HEK293T (cell line): ENCODE measurements at regions not wholly inside any gene's neighbourhood (a gene's known extent, or its start where the extent isn't known, plus 50 kb on each side); places are given as distances from the start of the nearest gene placed in this dataset.
"Not testable (repeated sequence)": the region's sequence is repeated elsewhere in the genome, so short reads cannot be mapped to it uniquely, and the experiment has no call there.

Experiments used
- CTCF ChIA-PET: fragments of 350-600 bp; formaldehyde crosslinking; extraction: SDS; loops from one replicate; lab custom pipeline; 2021; ENCODE audit warnings: antibody characterized with exemption, inconsistent platforms; lab: Yijun Ruan, JAX
- POLR2A ChIA-PET: fragments of 350-600 bp; formaldehyde crosslinking; extraction: SDS; loops from one replicate; lab custom pipeline; 2020; ENCODE audit warnings: antibody characterized with exemption, inconsistent platforms; lab: Yijun Ruan, JAX
- DNase-seq: peaks from one replicate; pipeline ENCODE4 v3.0.0; 2012; ENCODE audit warnings: mixed read lengths; ENCODE audit errors: extremely low spot score
- ARNT ChIP-seq: fragments of 450-650 bp; IDR thresholded peaks from 2 replicates; pipeline ENCODE4 v1.6.1; 2017; ENCODE audit warnings: mild to moderate bottlenecking
- BHLHE40 ChIP-seq: fragments of 450-650 bp; IDR thresholded peaks from 2 replicates; pipeline ENCODE4 v1.6.1; 2016; ENCODE audit warnings: mild to moderate bottlenecking, moderate library complexity, borderline replicate concordance
- CTBP1 ChIP-seq: fragments of 450-650 bp; IDR thresholded peaks from 2 replicates; pipeline ENCODE4 v1.6.1; 2016; ENCODE audit warnings: borderline replicate concordance
- ELF4 ChIP-seq: fragments of 450-650 bp; IDR thresholded peaks from 2 replicates; pipeline ENCODE4 v1.6.1; 2017; ENCODE audit warnings: antibody characterized with exemption
- FOXA1 ChIP-seq: fragments of 450-650 bp; IDR thresholded peaks from 2 replicates; pipeline ENCODE4 v1.6.1; 2016; ENCODE audit warnings: mild to moderate bottlenecking
- FOXK2 ChIP-seq: fragments of 450-650 bp; IDR thresholded peaks from 2 replicates; pipeline ENCODE4 v1.6.1; 2016; ENCODE audit warnings: mild to moderate bottlenecking
- FOXM1 ChIP-seq: fragments of 450-650 bp; IDR thresholded peaks from 2 replicates; pipeline ENCODE4 v1.6.1; 2017; ENCODE audit warnings: mild to moderate bottlenecking, borderline replicate concordance
- HDGF ChIP-seq: fragments of 450-650 bp; IDR thresholded peaks from 2 replicates; pipeline ENCODE4 v1.6.1; 2017; ENCODE audit warnings: antibody characterized with exemption, borderline replicate concordance
- L3MBTL2 ChIP-seq: fragments of 450-650 bp; conservative IDR thresholded peaks from 2 replicates; pipeline ENCODE4 v1.6.1; 2016; ENCODE audit warnings: mild to moderate bottlenecking
- LEF1 ChIP-seq: fragments of 450-650 bp; IDR thresholded peaks from 2 replicates; pipeline ENCODE4 v1.6.1; 2017; ENCODE audit warnings: mild to moderate bottlenecking, borderline replicate concordance
- NFRKB ChIP-seq: fragments of 450-650 bp; IDR thresholded peaks from 2 replicates; pipeline ENCODE4 v1.6.1; 2016; ENCODE audit warnings: mild to moderate bottlenecking, moderate library complexity
- SP1 ChIP-seq: fragments of 450-650 bp; IDR thresholded peaks from 2 replicates; pipeline ENCODE4 v1.6.1; 2017
- SUZ12 ChIP-seq: fragments of 450-650 bp; IDR thresholded peaks from 2 replicates; pipeline ENCODE4 v1.6.1; 2016; ENCODE audit warnings: mild to moderate bottlenecking
- TARDBP ChIP-seq: fragments of 450-650 bp; IDR thresholded peaks from 2 replicates; pipeline ENCODE4 v1.6.1; 2016
- ZNF384 ChIP-seq: fragments of 450-650 bp; IDR thresholded peaks from 2 replicates; pipeline ENCODE4 v1.6.1; 2016
- TF ChIP-seq, protein P1 (sequence below): fragments of 450-650 bp; IDR thresholded peaks from 2 replicates; pipeline ENCODE4 v1.6.1; 2016

DNA sequence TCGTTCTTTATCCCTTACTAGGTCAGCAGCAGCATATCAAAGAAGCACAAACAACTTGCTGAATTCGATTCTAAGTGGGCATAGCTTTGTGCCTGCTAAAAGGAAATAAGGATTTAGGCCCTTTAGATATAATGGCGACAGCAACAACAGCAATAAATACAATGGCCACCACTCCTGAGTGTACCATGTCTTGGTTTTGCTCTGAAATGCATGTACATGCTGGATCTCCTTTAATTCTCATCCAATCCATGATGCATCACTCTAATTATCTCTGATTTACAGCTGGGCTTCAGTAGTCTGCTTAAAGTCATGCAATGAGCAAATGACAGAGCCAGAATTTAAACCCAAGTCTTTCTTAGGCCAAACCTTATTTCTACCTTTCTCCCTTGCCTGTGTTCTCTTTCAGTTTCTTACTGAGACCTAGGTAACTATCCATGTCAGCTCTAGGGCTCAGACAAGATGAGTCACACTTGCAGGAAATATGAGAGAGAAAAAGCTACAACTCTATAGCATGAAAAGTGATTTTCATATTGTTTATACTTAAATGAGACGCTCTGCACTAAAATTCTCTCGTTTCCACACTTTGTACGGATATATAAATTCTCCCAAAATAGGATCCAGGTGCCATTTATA, 111.8 kb downstream of the HMHB1 start:
- TF ChIP-seq FOXA1: no peak
- TF ChIP-seq, protein P1, sequence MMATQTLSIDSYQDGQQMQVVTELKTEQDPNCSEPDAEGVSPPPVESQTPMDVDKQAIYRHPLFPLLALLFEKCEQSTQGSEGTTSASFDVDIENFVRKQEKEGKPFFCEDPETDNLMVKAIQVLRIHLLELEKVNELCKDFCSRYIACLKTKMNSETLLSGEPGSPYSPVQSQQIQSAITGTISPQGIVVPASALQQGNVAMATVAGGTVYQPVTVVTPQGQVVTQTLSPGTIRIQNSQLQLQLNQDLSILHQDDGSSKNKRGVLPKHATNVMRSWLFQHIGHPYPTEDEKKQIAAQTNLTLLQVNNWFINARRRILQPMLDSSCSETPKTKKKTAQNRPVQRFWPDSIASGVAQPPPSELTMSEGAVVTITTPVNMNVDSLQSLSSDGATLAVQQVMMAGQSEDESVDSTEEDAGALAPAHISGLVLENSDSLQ: no peak
- no peak for TF ChIP-seq TARDBP
- no peak for DNase-seq
- ChIA-PET POLR2A (no interaction called here), CTCF (interaction anchor here (1.0 kb wide), 1 partner anchor 56 kb away, joined by 8 read pairs; no protein-coding TSS in a partner anchor)

- no peak for TF ChIP-seq SUZ12
- TF ChIP-seq LEF1: no peak
- no peak for TF ChIP-seq CTBP1
- TF ChIP-seq NFRKB: no peak
- TF ChIP-seq FOXK2: no peak
- TF ChIP-seq SP1: no peak
- no peak for TF ChIP-seq FOXM1
- no peak for TF ChIP-seq ARNT
- no peak for TF ChIP-seq BHLHE40
- TF ChIP-seq TARDBP: no peak
- TF ChIP-seq L3MBTL2: no peak
- TF ChIP-seq FOXA1: no peak
- TF ChIP-seq, protein P1: no peak
- no peak for TF ChIP-seq ZNF384
- no peak for TF ChIP-seq ELF4
- no peak for TF ChIP-seq HDGF
- ChIA-PET POLR2A (no interaction called here), CTCF (no interaction called here)
- no peak for DNase-seq
Observed at GRCh38 chr5:143924311-143924978, 112.5 kb downstream of the HMHB1 start.

GRCh38 chr5:143924979-143925325, 113.0 kb downstream of the HMHB1 start:
- POLR2A ChIA-PET, CTCF ChIA-PET, DNase-seq: not testable (repeated sequence)

DNA sequence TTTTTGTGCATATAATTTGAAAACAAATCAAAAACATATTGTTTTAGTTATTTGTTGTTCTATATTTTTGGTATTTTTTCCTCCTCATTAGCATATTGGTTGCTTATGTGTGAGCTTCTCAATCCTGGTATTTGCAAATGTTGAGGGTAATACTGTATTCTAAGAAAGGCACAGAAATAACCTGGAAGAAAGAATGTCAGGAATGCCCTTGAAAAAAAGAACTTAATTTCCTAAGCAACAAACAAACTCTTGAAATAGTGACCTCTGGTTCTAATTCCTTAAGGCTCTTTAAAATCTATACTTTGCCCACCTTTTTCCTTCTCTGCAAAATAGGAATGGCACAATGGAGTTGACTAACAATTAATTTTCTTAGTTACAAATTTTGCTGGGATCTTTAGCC, 117.5 kb downstream of the HMHB1 start:
- CTCF ChIA-PET: interaction anchor here (0.7 kb wide), 1 partner anchor 1225 kb away, joined by 3 read pairs; no protein-coding TSS in a partner anchor

GRCh38 chr5:143930561-143930960, 118.6 kb downstream of the HMHB1 start:
- ChIA-PET POLR2A (no interaction called here), CTCF (no interaction called here)
- DNase-seq: no peak
- TF ChIP-seq FOXM1: no peak
- no peak for TF ChIP-seq TARDBP
- no peak for TF ChIP-seq SUZ12
- no peak for TF ChIP-seq NFRKB
- no peak for TF ChIP-seq ZNF384
- TF ChIP-seq CTBP1: no peak
- no peak for TF ChIP-seq HDGF
- no peak for TF ChIP-seq ARNT
- TF ChIP-seq ELF4: no peak
- TF ChIP-seq, protein P1: no peak
- no peak for TF ChIP-seq LEF1
- no peak for TF ChIP-seq L3MBTL2
- no peak for TF ChIP-seq FOXA1
- no peak for TF ChIP-seq FOXK2
- TF ChIP-seq BHLHE40: no peak
- TF ChIP-seq SP1: no peak

More for the DNA sequence above, 117.5 kb downstream of the HMHB1 start:
- TF ChIP-seq FOXA1: no peak
- POLR2A ChIA-PET: no interaction called here
- DNase-seq: no peak

DNA sequence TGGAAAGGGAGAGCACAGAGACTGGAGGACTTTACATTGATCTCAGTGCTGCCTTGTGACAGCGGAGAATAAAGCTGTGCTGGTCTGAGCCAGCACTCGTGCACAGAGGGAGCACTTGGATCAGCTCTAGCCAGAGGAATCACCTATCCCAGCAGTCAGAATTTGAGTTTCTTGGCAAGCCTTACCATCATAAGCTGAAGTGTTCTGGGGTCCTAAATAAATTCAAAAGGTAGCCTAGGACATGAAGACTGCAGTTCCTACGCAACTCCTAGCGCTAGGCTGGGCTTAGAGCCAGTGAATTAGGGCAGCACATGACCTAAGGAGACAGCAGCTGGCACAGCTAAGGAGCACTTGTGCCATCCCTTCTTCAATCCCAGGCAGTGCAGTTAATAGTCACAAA, 119.5 kb downstream of the HMHB1 start:
- no peak for TF ChIP-seq ZNF384
- TF ChIP-seq L3MBTL2: no peak
- TF ChIP-seq ELF4: no peak
- no peak for TF ChIP-seq FOXM1
- TF ChIP-seq ARNT: no peak
- no peak for TF ChIP-seq FOXA1
- no peak for TF ChIP-seq LEF1
- no peak for TF ChIP-seq HDGF
- TF ChIP-seq CTBP1: no peak
- no peak for TF ChIP-seq TARDBP
- TF ChIP-seq FOXK2: no peak
- no peak for TF ChIP-seq SUZ12
- no peak for TF ChIP-seq BHLHE40
- TF ChIP-seq SP1: no peak
- TF ChIP-seq, protein P1: no peak
- TF ChIP-seq NFRKB: no peak
- no peak for DNase-seq
- CTCF ChIA-PET: no interaction called here
- POLR2A ChIA-PET: no interaction called here
